A673 (cell line): ENCODE measurements at regions not wholly inside any gene's neighbourhood (a gene's known extent, or its start where the extent isn't known, plus 50 kb on each side); places are given as distances from the start of the nearest gene placed in this dataset.

ENCODE experiments used
- BruUV-seq: library from RNA; stranded (reverse); fragments of 400-500 nt; replicated peaks from 2 replicates; lab custom pipeline; 2021; lab: Mats Ljungman, UMichigan
- CTCF ChIA-PET: fragments of 300-600 bp; sonication (Branson Sonifier 250); formaldehyde crosslinking; loops from one replicate; lab custom pipeline; 2022; ENCODE audit warnings: antibody characterized with exemption; lab: Charles Lee
- POLR2A ChIA-PET: fragments of 300-600 bp; sonication (Branson Sonifier 250); formaldehyde crosslinking; loops from one replicate; lab custom pipeline; 2022; ENCODE audit warnings: antibody characterized with exemption; ENCODE audit not compliant: low non-redundant PET; lab: Charles Lee
- DNase-seq: peaks from one replicate; pipeline ENCODE4 v3.0.0-alpha.2; 2015; ENCODE audit warnings: low spot score
- H3K27ac ChIP-seq: fragments of 200-600 bp; sonication (generic); 2 replicates; pipeline ENCODE4 v1.5.1; 2016; ENCODE audit warnings: mixed run types, low read depth, mild to moderate bottlenecking, mixed read lengths, antibody characterized with exemption, low read length; ENCODE audit not compliant: poor library complexity, severe bottlenecking
- H3K27me3 ChIP-seq: fragments of 200-600 bp; sonication (generic); replicated peaks from 2 replicates; pipeline ENCODE4 v1.6.1; 2017; ENCODE audit warnings: mixed run types, low read depth, mild to moderate bottlenecking, mixed read lengths, antibody characterized with exemption, low read length; ENCODE audit not compliant: insufficient read depth, poor library complexity
- H3K36me3 ChIP-seq: fragments of 200-600 bp; sonication (generic); 2 replicates; pipeline ENCODE4 v1.6.1; 2016; ENCODE audit warnings: mixed run types, mild to moderate bottlenecking, mixed read lengths, antibody characterized with exemption, low read length; ENCODE audit not compliant: insufficient read depth, poor library complexity, severe bottlenecking
- H3K4me1 ChIP-seq: fragments of 200-600 bp; sonication (generic); 2 replicates; pipeline ENCODE4 v1.6.1; 2017; ENCODE audit warnings: mixed run types, mild to moderate bottlenecking, mixed read lengths, antibody characterized with exemption, low read length; ENCODE audit not compliant: insufficient read depth, poor library complexity, severe bottlenecking
- H3K4me3 ChIP-seq: fragments of 200-600 bp; sonication (generic); 2 replicates; pipeline ENCODE4 v1.5.1; 2016; ENCODE audit warnings: low read depth, mixed run types, mild to moderate bottlenecking, mixed read lengths, low read length; ENCODE audit not compliant: poor library complexity, severe bottlenecking
- H3K9me3 ChIP-seq: fragments of 200-600 bp; sonication (generic); 2 replicates; pipeline ENCODE4 v1.6.1; 2016; ENCODE audit warnings: mixed run types, low read depth, mild to moderate bottlenecking, mixed read lengths, antibody characterized with exemption, low read length; ENCODE audit not compliant: poor library complexity, severe bottlenecking
- CTCF ChIP-seq: fragments of 300-800, 200-600 bp; sonication (generic); conservative IDR thresholded peaks from 2 replicates; pipeline ENCODE4 v1.5.1; 2017; ENCODE audit warnings: low read depth, mild to moderate bottlenecking, antibody characterized with exemption, low read length, moderate library complexity, mixed read lengths
- EZH2 ChIP-seq: fragments of 200-600 bp; sonication (generic); IDR thresholded peaks from 2 replicates; pipeline ENCODE4 v1.6.1; 2017; ENCODE audit warnings: borderline replicate concordance, low read depth, mild to moderate bottlenecking, mixed read lengths, antibody characterized with exemption, low read length; ENCODE audit not compliant: poor library complexity, severe bottlenecking
- intact Hi-C: fragments of 100-400 bp; cut with micrococcal nuclease; formaldehyde crosslinking; loops from one replicate; pipeline ENCODE4 v1.10.0; 2022; ENCODE audit not compliant: unreplicated experiment

GRCh38 chr3:124557-125179 lies 71.9 kb upstream of the CHL1 start:
- Histone ChIP-seq H3K9me3 (no peaks in the 10 kb centered on the region), H3K27me3 (no peaks in the 10 kb centered on the region), H3K36me3 (no peaks in the 10 kb centered on the region), H3K4me1 (no peaks in the 10 kb centered on the region), H3K4me3 (no peak overlapping the region), H3K27ac (no peak overlapping the region)
- intact Hi-C loops: no loop called here
- no TSS peak for BruUV-seq
- CTCF ChIA-PET: no interaction called here
- POLR2A ChIA-PET: no interaction called here
- TF ChIP-seq CTCF (no peak), EZH2 (no peak)
- DNase-seq: no peak

GRCh38 chr3:128515-129172 lies 67.9 kb upstream of the CHL1 start:
- H3K27ac ChIP-seq: no peak overlapping the region
- ChIA-PET POLR2A (no interaction called here), CTCF (no interaction called here)
- no peaks in the 10 kb centered on the region for H3K4me1 ChIP-seq
- no peak for DNase-seq
- intact Hi-C loops: no loop called here
- BruUV-seq: no TSS peak
- no peaks in the 10 kb centered on the region for H3K9me3 ChIP-seq
- no peaks in the 10 kb centered on the region for H3K27me3 ChIP-seq
- no peak overlapping the region for H3K4me3 ChIP-seq
- no peak for TF ChIP-seq CTCF
- no peak for TF ChIP-seq EZH2
- H3K36me3 ChIP-seq: no peaks in the 10 kb centered on the region

GRCh38 chr3:131151-131888 lies 65.2 kb upstream of the CHL1 start:
- H3K27ac ChIP-seq: no peak overlapping the region

More at GRCh38 chr3:131151-131888, 65.2 kb upstream of the CHL1 start:
- ChIA-PET POLR2A (no interaction called here), CTCF (no interaction called here)
- H3K4me1 ChIP-seq: no peaks in the 10 kb centered on the region
- H3K36me3 ChIP-seq: no peaks in the 10 kb centered on the region
- DNase-seq: no peak
- H3K27me3 ChIP-seq: no peaks in the 10 kb centered on the region
- BruUV-seq: no TSS peak
- intact Hi-C loops: no loop called here
- H3K9me3 ChIP-seq: no peaks in the 10 kb centered on the region
- TF ChIP-seq EZH2 (no peak), CTCF (no peak)
- H3K4me3 ChIP-seq: no peak overlapping the region
